Astrocyte of the spinal cord (primary cell): ENCODE measurements at regions not wholly inside any gene's neighbourhood (a gene's known extent, or its start where the extent isn't known, plus 50 kb on each side); places are given as distances from the start of the nearest gene placed in this dataset.

Experiments
- DNase-seq: peaks from one replicate; pipeline ENCODE4 v3.0.0; 2011; ENCODE audit warnings: low read depth, low spot score
- H3K4me3 ChIP-seq: 2 replicates; pipeline ENCODE4 v1.5.1; 2011; ENCODE audit warnings: low read depth, mild to moderate bottlenecking, low read length, moderate library complexity
- in situ Hi-C: cut with HindIII; loops from 2 replicates; pipeline ENCODE4 v1.10.0; 2017; ENCODE audit warnings: low sequenced_read_pairs
- TF ChIP-seq, protein P1 (sequence below): IDR thresholded peaks from 2 replicates; pipeline ENCODE4 v1.5.1; 2012; ENCODE audit warnings: low read depth, mild to moderate bottlenecking, low read length, inconsistent platforms

DNA sequence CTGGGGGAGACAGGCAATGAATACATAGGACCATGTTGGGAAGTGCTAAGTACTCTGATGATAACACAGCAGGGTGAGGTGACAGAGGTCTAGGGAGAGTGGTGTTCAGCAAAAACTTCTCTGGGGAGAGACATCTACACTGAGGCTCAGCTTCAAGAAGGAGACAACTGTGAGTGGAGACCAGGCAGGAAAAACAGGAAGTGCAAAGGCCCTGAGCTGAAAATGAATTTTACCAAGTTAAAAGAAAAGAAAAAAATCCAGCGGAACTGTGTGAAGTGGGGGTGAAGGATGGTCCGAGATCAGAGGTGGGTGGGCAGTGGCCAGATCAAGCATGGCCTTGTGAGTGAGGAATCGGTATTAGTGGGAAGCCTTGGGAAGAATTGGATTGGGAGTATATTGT lies 110.1 kb upstream of the CLSTN2 start:
- in situ Hi-C loops: no loop called here

DNA sequence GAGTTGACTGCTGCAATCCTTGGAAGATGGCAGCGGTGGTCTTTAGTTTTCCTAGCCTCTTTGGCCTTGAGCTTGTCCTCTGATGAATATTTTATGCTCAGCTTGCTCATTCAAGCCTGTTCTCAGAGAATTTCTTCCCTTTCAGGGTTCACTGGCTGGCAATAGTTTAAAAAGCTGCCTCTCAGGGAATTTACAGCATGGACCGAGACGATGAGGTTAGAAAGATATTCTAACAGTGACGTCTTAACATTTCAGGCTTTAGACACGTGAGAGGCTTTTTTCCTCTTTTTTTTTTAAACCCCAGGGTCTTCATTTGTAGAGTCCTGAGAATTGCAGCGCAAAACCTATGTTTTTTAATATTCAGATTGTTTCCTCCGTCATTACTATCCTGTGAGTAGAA lies 120.3 kb upstream of the CLSTN2 start:
- in situ Hi-C loops: no loop called here
- H3K4me3 ChIP-seq: no peak overlapping the region
- no peak for DNase-seq
- TF ChIP-seq, protein P1, sequence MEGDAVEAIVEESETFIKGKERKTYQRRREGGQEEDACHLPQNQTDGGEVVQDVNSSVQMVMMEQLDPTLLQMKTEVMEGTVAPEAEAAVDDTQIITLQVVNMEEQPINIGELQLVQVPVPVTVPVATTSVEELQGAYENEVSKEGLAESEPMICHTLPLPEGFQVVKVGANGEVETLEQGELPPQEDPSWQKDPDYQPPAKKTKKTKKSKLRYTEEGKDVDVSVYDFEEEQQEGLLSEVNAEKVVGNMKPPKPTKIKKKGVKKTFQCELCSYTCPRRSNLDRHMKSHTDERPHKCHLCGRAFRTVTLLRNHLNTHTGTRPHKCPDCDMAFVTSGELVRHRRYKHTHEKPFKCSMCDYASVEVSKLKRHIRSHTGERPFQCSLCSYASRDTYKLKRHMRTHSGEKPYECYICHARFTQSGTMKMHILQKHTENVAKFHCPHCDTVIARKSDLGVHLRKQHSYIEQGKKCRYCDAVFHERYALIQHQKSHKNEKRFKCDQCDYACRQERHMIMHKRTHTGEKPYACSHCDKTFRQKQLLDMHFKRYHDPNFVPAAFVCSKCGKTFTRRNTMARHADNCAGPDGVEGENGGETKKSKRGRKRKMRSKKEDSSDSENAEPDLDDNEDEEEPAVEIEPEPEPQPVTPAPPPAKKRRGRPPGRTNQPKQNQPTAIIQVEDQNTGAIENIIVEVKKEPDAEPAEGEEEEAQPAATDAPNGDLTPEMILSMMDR: no peak

More for the DNA sequence above, 110.1 kb upstream of the CLSTN2 start:
- TF ChIP-seq, protein P1: no peak
- no peak overlapping the region for H3K4me3 ChIP-seq
- DNase-seq: no peak

DNA sequence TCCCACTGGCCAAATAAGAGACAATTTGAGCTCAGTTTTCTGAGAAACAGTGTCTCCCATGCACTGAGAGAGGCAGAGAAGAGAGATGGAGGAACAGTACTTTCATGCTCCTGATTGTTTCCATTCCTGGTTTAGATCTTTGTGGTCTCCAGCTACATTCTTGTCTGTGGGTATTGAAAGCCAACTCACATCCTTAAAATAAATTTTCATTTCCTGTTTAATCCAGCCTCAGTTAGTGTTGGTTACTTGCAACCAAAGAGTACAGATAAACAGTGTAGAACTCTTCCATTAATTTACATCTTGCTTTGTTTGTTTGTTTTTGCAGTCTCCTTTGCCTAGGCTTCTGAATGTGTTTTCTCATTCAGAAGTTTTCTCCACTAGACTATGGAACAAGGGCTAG lies 123.7 kb upstream of the CLSTN2 start:
- TF ChIP-seq, protein P1: no peak
- peak; percentile 32 for DNase-seq
- no peak overlapping the region for H3K4me3 ChIP-seq
- in situ Hi-C loops: no loop called here

DNA sequence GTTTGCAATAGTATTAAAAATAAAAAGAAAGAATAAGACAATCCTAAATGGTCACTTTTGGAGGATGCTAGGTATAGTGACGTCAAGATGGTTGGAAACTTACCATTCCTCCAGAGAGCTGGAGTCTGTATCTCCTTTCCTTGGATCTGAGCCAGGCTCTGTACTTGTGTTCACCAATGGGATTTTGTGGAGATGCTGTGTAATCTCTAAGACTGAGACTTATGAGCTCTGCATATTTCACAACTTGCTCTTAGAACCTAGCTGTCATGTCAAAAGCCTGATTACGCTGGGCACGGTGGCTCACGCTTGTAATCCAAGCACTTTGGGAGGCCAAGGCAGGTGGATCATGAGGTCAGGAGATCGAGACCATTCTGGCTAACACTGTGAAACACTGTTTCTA lies 126.8 kb upstream of the CLSTN2 start:
- in situ Hi-C loops: no loop called here
- H3K4me3 ChIP-seq: no peak overlapping the region
- DNase-seq: no peak
- TF ChIP-seq, protein P1: no peak

DNA sequence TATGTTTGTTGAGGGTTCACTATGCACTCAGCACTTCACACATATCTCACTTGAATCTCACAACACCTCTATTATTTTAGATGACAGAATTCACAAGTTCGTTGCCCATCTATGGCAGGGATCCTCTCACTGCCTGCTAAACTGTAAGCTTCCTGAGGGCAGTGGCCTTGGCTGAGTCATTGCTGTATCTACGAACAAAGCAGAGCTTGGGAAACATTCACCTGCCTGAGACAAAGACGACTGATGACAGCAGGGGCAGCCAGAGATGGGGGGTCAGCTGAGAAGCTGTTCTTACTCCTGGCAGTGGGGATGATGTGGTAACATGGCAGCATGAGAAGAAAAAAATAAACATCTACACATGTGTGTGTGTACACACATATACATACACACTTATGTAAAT lies 125.5 kb upstream of the NMNAT3 start:
- in situ Hi-C loops: no loop called here
- DNase-seq: no peak
- no peak overlapping the region for H3K4me3 ChIP-seq
- TF ChIP-seq, protein P1: no peak

DNA sequence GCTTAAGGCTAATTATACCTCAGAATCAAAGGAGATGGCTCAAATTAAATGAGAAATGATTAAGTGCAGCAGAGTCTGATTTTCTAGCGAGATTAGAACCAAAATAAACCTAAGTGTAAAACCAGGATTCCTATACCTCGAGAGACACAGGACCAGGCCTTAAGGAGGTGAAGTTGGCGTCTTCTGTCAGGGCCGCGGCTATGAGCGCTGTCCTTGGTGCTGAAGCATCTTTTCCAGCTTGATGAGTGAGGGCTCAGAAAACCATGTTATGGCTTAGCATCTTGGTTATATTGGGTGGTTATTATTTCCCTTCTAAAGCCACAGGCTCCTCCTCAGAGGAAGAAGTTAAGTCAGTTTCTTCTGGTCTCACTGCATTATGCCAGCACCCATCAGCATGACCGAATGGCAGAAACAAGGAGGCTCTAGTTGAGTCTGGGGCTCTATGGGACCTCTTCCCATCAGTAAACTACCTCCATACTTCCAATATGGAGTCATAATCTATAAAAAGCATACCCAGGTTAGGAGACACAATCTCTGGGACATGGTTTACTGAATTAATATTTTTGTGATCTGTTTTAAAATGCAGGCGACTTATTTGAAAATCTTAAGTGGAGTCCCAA lies 120.1 kb upstream of the NMNAT3 start:
- in situ Hi-C loops: no loop called here
- no peak overlapping the region for H3K4me3 ChIP-seq
- DNase-seq: peak; percentile 51
- TF ChIP-seq, protein P1: no peak
